Keratinocyte (primary cell): ENCODE measurements at regions not wholly inside any gene's neighbourhood (a gene's known extent, or its start where the extent isn't known, plus 50 kb on each side); places are given as distances from the start of the nearest gene placed in this dataset.

Source experiments
- EZH2 ChIP-seq: IDR thresholded peaks from one replicate; pipeline ENCODE4 v1.6.1; 2012; ENCODE audit warnings: inconsistent platforms, mild to moderate bottlenecking, low read length, moderate library complexity
- TF ChIP-seq, protein P1 (sequence below), 3 experiments: IDR thresholded peaks in 1 of 3; conservative IDR thresholded peaks in 1 of 3; optimal IDR thresholded peaks in 1 of 3; 2 replicates in 2 of 3; 3 replicates in 1 of 3; pipeline versions ENCODE3 to v1.5.1; 2011; ENCODE audit warnings: low read length in 3 of 3, mild to moderate bottlenecking in 3 of 3, moderate library complexity in 2 of 3, control low read depth in 1 of 3, inconsistent platforms in 1 of 3; ENCODE audit not compliant: insufficient read depth in 2 of 3; ENCODE audit errors: extremely low read depth in 1 of 3

DNA sequence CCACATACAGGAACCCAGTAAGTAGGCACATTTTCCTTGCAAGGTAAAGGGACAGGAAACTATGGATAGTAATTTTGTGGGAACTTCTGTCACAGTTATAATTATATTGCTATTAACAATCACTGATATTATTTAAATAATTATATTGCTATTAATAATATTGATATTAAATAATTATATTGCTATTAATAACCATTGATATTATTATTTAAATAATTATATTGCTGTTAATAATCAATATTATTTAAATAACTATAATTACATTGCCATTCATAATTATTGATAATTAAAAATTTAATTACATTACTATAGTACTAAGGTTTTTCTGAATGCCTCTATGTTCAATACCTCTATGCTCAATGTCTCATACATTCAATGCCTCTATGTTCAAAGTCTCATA lies 385.6 kb upstream of the SGCD start:
- no peak for TF ChIP-seq EZH2
- TF ChIP-seq, protein P1, sequence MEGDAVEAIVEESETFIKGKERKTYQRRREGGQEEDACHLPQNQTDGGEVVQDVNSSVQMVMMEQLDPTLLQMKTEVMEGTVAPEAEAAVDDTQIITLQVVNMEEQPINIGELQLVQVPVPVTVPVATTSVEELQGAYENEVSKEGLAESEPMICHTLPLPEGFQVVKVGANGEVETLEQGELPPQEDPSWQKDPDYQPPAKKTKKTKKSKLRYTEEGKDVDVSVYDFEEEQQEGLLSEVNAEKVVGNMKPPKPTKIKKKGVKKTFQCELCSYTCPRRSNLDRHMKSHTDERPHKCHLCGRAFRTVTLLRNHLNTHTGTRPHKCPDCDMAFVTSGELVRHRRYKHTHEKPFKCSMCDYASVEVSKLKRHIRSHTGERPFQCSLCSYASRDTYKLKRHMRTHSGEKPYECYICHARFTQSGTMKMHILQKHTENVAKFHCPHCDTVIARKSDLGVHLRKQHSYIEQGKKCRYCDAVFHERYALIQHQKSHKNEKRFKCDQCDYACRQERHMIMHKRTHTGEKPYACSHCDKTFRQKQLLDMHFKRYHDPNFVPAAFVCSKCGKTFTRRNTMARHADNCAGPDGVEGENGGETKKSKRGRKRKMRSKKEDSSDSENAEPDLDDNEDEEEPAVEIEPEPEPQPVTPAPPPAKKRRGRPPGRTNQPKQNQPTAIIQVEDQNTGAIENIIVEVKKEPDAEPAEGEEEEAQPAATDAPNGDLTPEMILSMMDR (optimal IDR thresholded peaks at IDR 0.05 in 1 of 3, IDR thresholded peaks at IDR 0.05 in 1 of 3, conservative IDR thresholded peaks at IDR 0.05 in 1 of 3; ENCODE audit: extremely low read depth in 1 of 3, insufficient read depth in 2 of 3, low read length in 3 of 3): no peak
